ENCODE measurements at regions not wholly inside any gene's neighbourhood (a gene's known extent, or its start where the extent isn't known, plus 50 kb on each side); places are given as distances from the start of the nearest gene placed in this dataset.

- TF ChIP-seq MYNN (tag by site-specific recombination; IDR thresholded peaks at IDR 0.05; ENCODE audit: borderline replicate concordance), result no peak
- no peak for TF ChIP-seq CTCF (tag by site-specific recombination; IDR thresholded peaks at IDR 0.05)
- TF ChIP-seq REST (tag by site-specific recombination; IDR thresholded peaks at IDR 0.05), result no peak
- no peak for TF ChIP-seq ZSCAN18 (tag by site-specific recombination; IDR thresholded peaks at IDR 0.05)
- TF ChIP-seq ZNF23 (tag by site-specific recombination; IDR thresholded peaks at IDR 0.05; ENCODE audit: borderline replicate concordance), result no peak
- no peak for TF ChIP-seq YY1 (tag by site-specific recombination; IDR thresholded peaks at IDR 0.05)
- no peak for TF ChIP-seq ZNF639 (tag by site-specific recombination; IDR thresholded peaks at IDR 0.05)
Measured at GRCh38 chr10:71143610-71144009, 68.8 kb upstream of the UNC5B start.

All from HEK293 (cell line).